ENCODE measurements at regions not wholly inside any gene's neighbourhood (a gene's known extent, or its start where the extent isn't known, plus 50 kb on each side); places are given as distances from the start of the nearest gene placed in this dataset.

- TF ChIP-seq FOXK2 (conservative IDR thresholded peaks at IDR 0.05 in 1 of 2, IDR thresholded peaks at IDR 0.05 in 1 of 2; ENCODE audit: low read depth in 2 of 2) = 0 out of 4 replicates have a peak, but pooled peaks have one; percentile 18 to 34
- TF ChIP-seq HOXB6 (CRISPR knock-in tag; IDR thresholded peaks at IDR 0.05; ENCODE audit: borderline replicate concordance) = no peak
- TF ChIP-seq ZNF449 (CRISPR knock-in tag; IDR thresholded peaks at IDR 0.05) = no peak
- no peak for TF ChIP-seq SIRT6 (IDR thresholded peaks at IDR 0.05; ENCODE audit: low read depth, low read length)
- TF ChIP-seq SP1 (CRISPR knock-in tag; IDR thresholded peaks at IDR 0.05) = 0 out of 2 replicates have a peak, but pooled peaks have one; percentile 46
- TF ChIP-seq PRPF4 (IDR thresholded peaks at IDR 0.05; ENCODE audit: insufficient read depth, low read depth, low read length, poor library complexity, severe bottlenecking) = no peak
- no peak for TF ChIP-seq HIVEP1 (CRISPR knock-in tag; IDR thresholded peaks at IDR 0.05)
- TF ChIP-seq LEF1 (IDR thresholded peaks at IDR 0.05) = no peak
- no peak for TF ChIP-seq FUS (optimal IDR thresholded peaks at IDR 0.05; ENCODE audit: low read depth, low read length)
- TF ChIP-seq PTRF (tag; IDR thresholded peaks at IDR 0.05) = no peak
- TF ChIP-seq TCF7 (IDR thresholded peaks at IDR 0.05; ENCODE audit: borderline replicate concordance) = no peak
- TF ChIP-seq MITF (IDR thresholded peaks at IDR 0.05) = peak; percentile 66; the same call in 1 of the 2 replicates
- TF ChIP-seq PHF20 (IDR thresholded peaks at IDR 0.05; ENCODE audit: partially characterized antibody) = no peak
- TF ChIP-seq BMI1 (IDR thresholded peaks at IDR 0.05; ENCODE audit: low read length) = no peak
- TF ChIP-seq RCOR1 (IDR thresholded peaks at IDR 0.05; ENCODE audit: borderline replicate concordance in 1 of 2, low read depth in 2 of 2, low read length in 2 of 2) = peak in 1 of 2 experiments; percentile 79; a peak in 3 of 4 replicates
- no peak for TF ChIP-seq ATF1 (CRISPR knock-in tag; IDR thresholded peaks at IDR 0.05)
- TF ChIP-seq ATF1 (tag; IDR thresholded peaks at IDR 0.05) = no peak
- no peak for TF ChIP-seq KLF1 (tag; IDR thresholded peaks at IDR 0.05)
- no peak for TF ChIP-seq SLC30A9 (CRISPR knock-in tag; IDR thresholded peaks at IDR 0.05)
- peak; percentile 53 for TF ChIP-seq NEUROD1 (IDR thresholded peaks at IDR 0.05; ENCODE audit: borderline replicate concordance, low read depth, low read length, partially characterized antibody)
- no peak for TF ChIP-seq TARDBP (IDR thresholded peaks at IDR 0.05)
- no peak for TF ChIP-seq ZNF75A (CRISPR knock-in tag; IDR thresholded peaks at IDR 0.05)
- no peak for TF ChIP-seq ZBTB49 (CRISPR knock-in tag; IDR thresholded peaks at IDR 0.05; ENCODE audit: borderline replicate concordance)
- peak; percentile 75 for TF ChIP-seq TAL1 (IDR thresholded peaks at IDR 0.05)
- TF ChIP-seq SPI1 (IDR thresholded peaks at IDR 0.05; ENCODE audit: borderline replicate concordance, low read depth, low read length) = no peak
- no peak for TF ChIP-seq SNRNP70 (optimal IDR thresholded peaks at IDR 0.05; ENCODE audit: low read depth, low read length)
Measured at GRCh38 chr12:71299541-71300376, 139.8 kb upstream of the LGR5 start (continued).
